T-helper 1 cell treated with Interleukin-12 subunit alpha and Interleukin-12 subunit beta and Interleukin-4 antibody, amounts not matched to agents 30 μg/mL and 1 μg/mL, for 36 hours (primary cell): ENCODE measurements at regions not wholly inside any gene's neighbourhood (a gene's known extent, or its start where the extent isn't known, plus 50 kb on each side); places are given as distances from the start of the nearest gene placed in this dataset.
"Not testable (repeated sequence)": the region's sequence is repeated elsewhere in the genome, so short reads cannot be mapped to it uniquely, and the experiment has no call there.

Experiments
- H3K27ac Mint-ChIP-seq: one replicate; pipeline ENCODE4 v1.8.0; 2021; ENCODE audit warnings: mild to moderate bottlenecking, mixed read lengths
- H3K27me3 Mint-ChIP-seq: one replicate; pipeline ENCODE4 v1.8.0; 2021; ENCODE audit warnings: low read depth, mixed read lengths
- H3K36me3 Mint-ChIP-seq: one replicate; pipeline ENCODE4 v1.8.0; 2021; ENCODE audit warnings: low read depth, mixed read lengths
- H3K4me1 Mint-ChIP-seq: one replicate; pipeline ENCODE4 v1.8.0; 2021; ENCODE audit warnings: low read depth, mixed read lengths
- H3K4me3 Mint-ChIP-seq: one replicate; pipeline ENCODE4 v1.8.0; 2021; ENCODE audit warnings: mild to moderate bottlenecking, moderate library complexity, mixed read lengths
- H3K9me3 Mint-ChIP-seq: one replicate; pipeline ENCODE4 v1.8.0; 2021; ENCODE audit warnings: mixed read lengths

- Mint-ChIP-seq H3K9me3 (no peaks in the 10 kb centered on the region), H3K36me3 (no peaks in the 10 kb centered on the region), H3K27me3 (peaks cover 21% of the 10 kb centered on the region), H3K27ac (no peak overlapping the region), H3K4me1 (no peaks in the 10 kb centered on the region), H3K4me3 (no peak overlapping the region)
Measured at GRCh38 chr5:103397739-103398581, 139.4 kb downstream of the MACIR start.

- H3K36me3 Mint-ChIP-seq, result no peaks in the 10 kb centered on the region
- H3K4me3 Mint-ChIP-seq, result no peak overlapping the region
- H3K27ac Mint-ChIP-seq, result no peak overlapping the region
- no peaks in the 10 kb centered on the region for H3K9me3 Mint-ChIP-seq
- H3K4me1 Mint-ChIP-seq, result no peaks in the 10 kb centered on the region
- peaks cover 14% of the 10 kb centered on the region for H3K27me3 Mint-ChIP-seq
Measured at GRCh38 chr5:103394676-103395075, 136.1 kb downstream of the MACIR start.

- H3K4me3 Mint-ChIP-seq, result no peak overlapping the region
- H3K36me3 Mint-ChIP-seq, result no peaks in the 10 kb centered on the region
- peaks cover 8% of the 10 kb centered on the region for H3K27me3 Mint-ChIP-seq
- H3K9me3 Mint-ChIP-seq, result no peaks in the 10 kb centered on the region
- H3K27ac Mint-ChIP-seq, result no peak overlapping the region
- no peaks in the 10 kb centered on the region for H3K4me1 Mint-ChIP-seq
Measured at GRCh38 chr5:103393101-103393754, 134.7 kb downstream of the MACIR start.

- H3K27me3 Mint-ChIP-seq, result peaks cover 4% of the 10 kb centered on the region
- H3K4me3 Mint-ChIP-seq, result no peak overlapping the region
- no peaks in the 10 kb centered on the region for H3K9me3 Mint-ChIP-seq
- H3K4me1 Mint-ChIP-seq, result no peaks in the 10 kb centered on the region
- H3K27ac Mint-ChIP-seq, result no peak overlapping the region
- no peaks in the 10 kb centered on the region for H3K36me3 Mint-ChIP-seq
Measured at GRCh38 chr5:103391659-103392058, 133.1 kb downstream of the MACIR start.

GRCh38 chr5:103389846-103390245 is 131.3 kb downstream of the MACIR start:
- Mint-ChIP-seq H3K36me3 (no peaks in the 10 kb centered on the region), H3K27ac (no peak overlapping the region), H3K27me3 (peaks cover 4% of the 10 kb centered on the region), H3K4me3 (no peak overlapping the region), H3K9me3 (no peaks in the 10 kb centered on the region), H3K4me1 (no peaks in the 10 kb centered on the region)

GRCh38 chr5:103389357-103389756 is 130.8 kb downstream of the MACIR start:
- Mint-ChIP-seq H3K36me3 (no peaks in the 10 kb centered on the region), H3K4me3 (no peak overlapping the region), H3K27ac (no peak overlapping the region), H3K4me1 (no peaks in the 10 kb centered on the region), H3K27me3 (peaks cover 4% of the 10 kb centered on the region), H3K9me3 (no peaks in the 10 kb centered on the region)

- peaks cover 9% of the 10 kb centered on the region for H3K27me3 Mint-ChIP-seq
- H3K9me3 Mint-ChIP-seq, result peaks cover 6% of the 10 kb centered on the region
- no peaks in the 10 kb centered on the region for H3K4me1 Mint-ChIP-seq
- H3K4me3 Mint-ChIP-seq, result no peak overlapping the region
- no peaks in the 10 kb centered on the region for H3K36me3 Mint-ChIP-seq
- no peak overlapping the region for H3K27ac Mint-ChIP-seq
Measured at GRCh38 chr5:103385722-103386121, 127.2 kb downstream of the MACIR start.

GRCh38 chr5:103377638-103378037 is 119.1 kb downstream of the MACIR start:
- H3K27ac Mint-ChIP-seq, H3K9me3 Mint-ChIP-seq, H3K36me3 Mint-ChIP-seq, H3K4me3 Mint-ChIP-seq, H3K4me1 Mint-ChIP-seq: not testable (repeated sequence)
- H3K27me3 Mint-ChIP-seq, result peaks cover 11% of the 10 kb centered on the region

- no peak overlapping the region for H3K4me3 Mint-ChIP-seq
- H3K9me3 Mint-ChIP-seq, result no peaks in the 10 kb centered on the region
- H3K27me3 Mint-ChIP-seq, result peaks cover 11% of the 10 kb centered on the region
- no peak overlapping the region for H3K27ac Mint-ChIP-seq
- no peaks in the 10 kb centered on the region for H3K36me3 Mint-ChIP-seq
- H3K4me1 Mint-ChIP-seq, result no peaks in the 10 kb centered on the region
Measured at GRCh38 chr5:103375863-103376591, 117.5 kb downstream of the MACIR start.

GRCh38 chr5:103375350-103375749 is 116.8 kb downstream of the MACIR start:
- Mint-ChIP-seq H3K4me3 (no peak overlapping the region), H3K4me1 (no peaks in the 10 kb centered on the region), H3K9me3 (no peaks in the 10 kb centered on the region)

GRCh38 chr5:103374473-103374963 is 116.0 kb downstream of the MACIR start:
- Mint-ChIP-seq H3K4me1 (no peaks in the 10 kb centered on the region), H3K36me3 (no peaks in the 10 kb centered on the region), H3K27me3 (peaks cover 11% of the 10 kb centered on the region), H3K4me3 (no peak overlapping the region), H3K27ac (no peak overlapping the region), H3K9me3 (no peaks in the 10 kb centered on the region)

More at GRCh38 chr5:103375350-103375749, 116.8 kb downstream of the MACIR start:
- no peaks in the 10 kb centered on the region for H3K36me3 Mint-ChIP-seq
- no peak overlapping the region for H3K27ac Mint-ChIP-seq
- peaks cover 11% of the 10 kb centered on the region for H3K27me3 Mint-ChIP-seq

GRCh38 chr5:103373597-103374472 is 115.3 kb downstream of the MACIR start:
- Mint-ChIP-seq H3K36me3 (no peaks in the 10 kb centered on the region), H3K4me3 (no peak overlapping the region), H3K4me1 (no peaks in the 10 kb centered on the region), H3K27me3 (peaks cover 11% of the 10 kb centered on the region), H3K9me3 (no peaks in the 10 kb centered on the region), H3K27ac (no peak overlapping the region)

- Mint-ChIP-seq H3K4me1 (no peaks in the 10 kb centered on the region), H3K27me3 (peaks cover 7% of the 10 kb centered on the region), H3K4me3 (no peak overlapping the region), H3K36me3 (no peaks in the 10 kb centered on the region), H3K9me3 (no peaks in the 10 kb centered on the region), H3K27ac (no peak overlapping the region)
Measured at GRCh38 chr5:103371046-103371607, 112.6 kb downstream of the MACIR start.
